Fibroblast of lung (primary cell): ENCODE measurements at regions not wholly inside any gene's neighbourhood (a gene's known extent, or its start where the extent isn't known, plus 50 kb on each side); places are given as distances from the start of the nearest gene placed in this dataset.

Source experiments
- CTCF ChIP-seq, 2 donors: IDR thresholded peaks in 1 of 2; conservative IDR thresholded peaks in 1 of 2; 1 replicate in 1 of 2; 2 replicates in 1 of 2; pipeline ENCODE4 v1.5.1; 2011 to 2012; ENCODE audit warnings: low read length in 2 of 2, control low read depth in 1 of 2, inconsistent platforms in 1 of 2, low read depth in 1 of 2, mild to moderate bottlenecking in 1 of 2
- EZH2 ChIP-seq: IDR thresholded peaks from 2 replicates; pipeline ENCODE4 v1.5.1; 2012; ENCODE audit warnings: low read length, control low read depth, mild to moderate bottlenecking; ENCODE audit errors: missing control alignments

DNA sequence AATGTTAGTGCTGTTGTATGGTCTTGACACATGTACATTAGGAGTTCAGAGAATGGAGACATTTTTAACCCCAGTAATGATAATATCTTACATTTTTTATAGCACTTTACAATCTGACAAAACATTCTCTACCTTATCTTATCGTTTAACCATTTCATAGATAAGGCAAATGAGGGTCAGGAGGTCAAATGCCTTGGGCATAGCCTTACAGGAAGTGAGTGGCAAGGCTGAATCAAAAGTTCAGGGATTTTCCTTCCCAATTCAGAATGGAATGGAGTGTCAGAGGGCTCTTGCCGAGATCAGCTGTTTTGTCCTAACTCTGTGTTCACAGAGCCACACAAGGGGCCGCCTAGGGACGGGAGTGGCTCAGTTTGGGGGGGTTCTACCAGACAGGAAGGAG, 57.6 kb upstream of the AK4 start:
- TF ChIP-seq CTCF (conservative IDR thresholded peaks at IDR 0.05 in 1 of 2, IDR thresholded peaks at IDR 0.05 in 1 of 2; ENCODE audit: low read depth in 1 of 2, low read length in 2 of 2): no peak
- no peak for TF ChIP-seq EZH2
